HG03095 (cell line): ENCODE measurements at regions not wholly inside any gene's neighbourhood (a gene's known extent, or its start where the extent isn't known, plus 50 kb on each side); places are given as distances from the start of the nearest gene placed in this dataset.

Source experiments
- ATAC-seq: cut with Tn5 transposase; IDR thresholded peaks from one replicate; pipeline ENCODE4 v1.9.1; 2021; ENCODE audit warnings: moderate library complexity; ENCODE audit not compliant: unreplicated experiment

- ATAC-seq, result no peak
Observed at GRCh38 chr2:78263571-78263970, 741.4 kb upstream of the LRRTM4 start.

- no peak for ATAC-seq
Observed at GRCh38 chr2:78264130-78264529, 742.0 kb upstream of the LRRTM4 start.

GRCh38 chr2:78281164-78281563 lies 744.3 kb upstream of the REG3G start:
- ATAC-seq, result no peak

GRCh38 chr2:78290581-78291214 lies 734.8 kb upstream of the REG3G start:
- no peak for ATAC-seq

GRCh38 chr2:78293768-78294167 lies 731.7 kb upstream of the REG3G start:
- no peak for ATAC-seq

- no peak for ATAC-seq
Observed at GRCh38 chr2:78301166-78301789, 724.2 kb upstream of the REG3G start.

GRCh38 chr2:78304678-78305077 lies 720.8 kb upstream of the REG3G start:
- no peak for ATAC-seq

- ATAC-seq, result no peak
Observed at GRCh38 chr2:78309460-78309859, 716.0 kb upstream of the REG3G start.

GRCh38 chr2:78315368-78315767 lies 710.1 kb upstream of the REG3G start:
- no peak for ATAC-seq

- ATAC-seq, result no peak
Observed at GRCh38 chr2:78318275-78318674, 707.2 kb upstream of the REG3G start.

- ATAC-seq, result no peak
Observed at GRCh38 chr2:78330193-78330592, 695.3 kb upstream of the REG3G start.

- no peak for ATAC-seq
Observed at GRCh38 chr2:78351208-78351607, 674.3 kb upstream of the REG3G start.

- ATAC-seq, result no peak
Observed at GRCh38 chr2:78353168-78353567, 672.3 kb upstream of the REG3G start.

GRCh38 chr2:78355967-78356366 lies 669.5 kb upstream of the REG3G start:
- no peak for ATAC-seq

GRCh38 chr2:78383576-78383975 lies 641.9 kb upstream of the REG3G start:
- ATAC-seq, result no peak

- no peak for ATAC-seq
Observed at GRCh38 chr2:78397198-78397597, 628.3 kb upstream of the REG3G start.

- no peak for ATAC-seq
Observed at GRCh38 chr2:78407960-78408794, 617.3 kb upstream of the REG3G start.

- no peak for ATAC-seq
Observed at GRCh38 chr2:78408795-78409118, 616.7 kb upstream of the REG3G start.

GRCh38 chr2:78411303-78411702 lies 614.2 kb upstream of the REG3G start:
- ATAC-seq, result no peak

GRCh38 chr2:78416625-78417300 lies 608.7 kb upstream of the REG3G start:
- no peak for ATAC-seq

GRCh38 chr2:78417355-78417754 lies 608.1 kb upstream of the REG3G start:
- ATAC-seq, result no peak

- ATAC-seq, result no peak
Observed at GRCh38 chr2:78418021-78418420, 607.5 kb upstream of the REG3G start.
